ENCODE measurements at regions not wholly inside any gene's neighbourhood (a gene's known extent, or its start where the extent isn't known, plus 50 kb on each side); places are given as distances from the start of the nearest gene placed in this dataset.

- H3F3A ChIP-seq (ENCODE audit: insufficient read depth, low read length), result no peaks in the 10 kb centered on the region
- H3K27ac ChIP-seq (ENCODE audit: low read length), result no peak overlapping the region
- H3K27me3 ChIP-seq (replicated peaks; ENCODE audit: insufficient read depth, low read length), result no peaks in the 10 kb centered on the region
- TF ChIP-seq CTCF (IDR thresholded peaks at IDR 0.05; ENCODE audit: low read length) (no peak), EZH2 (optimal IDR thresholded peaks at IDR 0.05; ENCODE audit: low read depth, low read length) (no peak), EZH2phosphoT487 (IDR thresholded peaks at IDR 0.05; ENCODE audit: low read length) (no peak)
- no peak overlapping the region for H3K9ac ChIP-seq (ENCODE audit: low read length)
- no peaks in the 10 kb centered on the region for H3K36me3 ChIP-seq (replicated peaks; ENCODE audit: insufficient read depth, low read length)
- H3K4me1 ChIP-seq (ENCODE audit: low read length), result no peaks in the 10 kb centered on the region
- H2AFZ ChIP-seq (ENCODE audit: low read length), result no peak overlapping the region
- no peaks in the 10 kb centered on the region for H4K20me1 ChIP-seq (ENCODE audit: insufficient read depth, low read length)
- H3K9me3 ChIP-seq (replicated peaks; ENCODE audit: insufficient read depth, low read length), result no peaks in the 10 kb centered on the region
- no peak overlapping the region for H3K4me2 ChIP-seq (ENCODE audit: low read depth, low read length)
- H3K4me3 ChIP-seq (ENCODE audit: low read length), result no peak overlapping the region
- H3K9me2 ChIP-seq (replicated peaks; ENCODE audit: insufficient read depth, low read length), result no peaks in the 10 kb centered on the region
- H3K79me2 ChIP-seq (ENCODE audit: low read length), result no peaks in the 10 kb centered on the region
- DNase-seq, result no peak
These were observed 257.3 kb downstream of the GRIN2B start for GRCh38 chr12:13724136-13724535.

GRCh38 chr12:13719986-13720385 is 261.4 kb downstream of the GRIN2B start:
- H2AFZ ChIP-seq (ENCODE audit: low read length), result no peak overlapping the region
- no peak overlapping the region for H3K27ac ChIP-seq (ENCODE audit: low read length)
- no peaks in the 10 kb centered on the region for H3K27me3 ChIP-seq (replicated peaks; ENCODE audit: insufficient read depth, low read length)
- no peaks in the 10 kb centered on the region for H3K79me2 ChIP-seq (ENCODE audit: low read length)
- no peak for TF ChIP-seq EZH2 (optimal IDR thresholded peaks at IDR 0.05; ENCODE audit: low read depth, low read length)
- TF ChIP-seq EZH2phosphoT487 (IDR thresholded peaks at IDR 0.05; ENCODE audit: low read length), result no peak
- no peak for TF ChIP-seq CTCF (IDR thresholded peaks at IDR 0.05; ENCODE audit: low read length)
- no peak overlapping the region for H3K4me2 ChIP-seq (ENCODE audit: low read depth, low read length)
- no peaks in the 10 kb centered on the region for H4K20me1 ChIP-seq (ENCODE audit: insufficient read depth, low read length)
- H3K36me3 ChIP-seq (replicated peaks; ENCODE audit: insufficient read depth, low read length), result no peaks in the 10 kb centered on the region
- DNase-seq, result no peak
- H3K4me1 ChIP-seq (ENCODE audit: low read length), result no peaks in the 10 kb centered on the region
- no peaks in the 10 kb centered on the region for H3F3A ChIP-seq (ENCODE audit: insufficient read depth, low read length)
- H3K9me2 ChIP-seq (replicated peaks; ENCODE audit: insufficient read depth, low read length), result no peaks in the 10 kb centered on the region
- H3K9me3 ChIP-seq (replicated peaks; ENCODE audit: insufficient read depth, low read length), result no peaks in the 10 kb centered on the region
- no peak overlapping the region for H3K4me3 ChIP-seq (ENCODE audit: low read length)
- no peak overlapping the region for H3K9ac ChIP-seq (ENCODE audit: low read length)

GRCh38 chr12:13718271-13718670 is 263.1 kb downstream of the GRIN2B start:
- no peaks in the 10 kb centered on the region for H3F3A ChIP-seq (ENCODE audit: insufficient read depth, low read length)
- H4K20me1 ChIP-seq (ENCODE audit: insufficient read depth, low read length), result no peaks in the 10 kb centered on the region
- H3K4me3 ChIP-seq (ENCODE audit: low read length), result no peak overlapping the region
- no peak overlapping the region for H2AFZ ChIP-seq (ENCODE audit: low read length)
- no peaks in the 10 kb centered on the region for H3K4me1 ChIP-seq (ENCODE audit: low read length)
- no peaks in the 10 kb centered on the region for H3K79me2 ChIP-seq (ENCODE audit: low read length)
- H3K36me3 ChIP-seq (replicated peaks; ENCODE audit: insufficient read depth, low read length), result no peaks in the 10 kb centered on the region
- DNase-seq, result no peak
- no peaks in the 10 kb centered on the region for H3K9me3 ChIP-seq (replicated peaks; ENCODE audit: insufficient read depth, low read length)
- no peaks in the 10 kb centered on the region for H3K9me2 ChIP-seq (replicated peaks; ENCODE audit: insufficient read depth, low read length)
- H3K27ac ChIP-seq (ENCODE audit: low read length), result no peak overlapping the region
- H3K4me2 ChIP-seq (ENCODE audit: low read depth, low read length), result no peak overlapping the region
- no peak for TF ChIP-seq EZH2 (optimal IDR thresholded peaks at IDR 0.05; ENCODE audit: low read depth, low read length)
- TF ChIP-seq CTCF (IDR thresholded peaks at IDR 0.05; ENCODE audit: low read length), result no peak
- no peak for TF ChIP-seq EZH2phosphoT487 (IDR thresholded peaks at IDR 0.05; ENCODE audit: low read length)
- no peaks in the 10 kb centered on the region for H3K27me3 ChIP-seq (replicated peaks; ENCODE audit: insufficient read depth, low read length)
- no peak overlapping the region for H3K9ac ChIP-seq (ENCODE audit: low read length)

Measured in MM.1S (cell line).